DMS153 (cell line): ENCODE measurements at regions not wholly inside any gene's neighbourhood (a gene's known extent, or its start where the extent isn't known, plus 50 kb on each side); places are given as distances from the start of the nearest gene placed in this dataset.
"Not testable (repeated sequence)": the region's sequence is repeated elsewhere in the genome, so short reads cannot be mapped to it uniquely, and the experiment has no call there.

Source experiments
- DNase-seq: peaks from one replicate; lab custom pipeline; 2025; lab: John Stamatoyannopoulos, UW

DNA sequence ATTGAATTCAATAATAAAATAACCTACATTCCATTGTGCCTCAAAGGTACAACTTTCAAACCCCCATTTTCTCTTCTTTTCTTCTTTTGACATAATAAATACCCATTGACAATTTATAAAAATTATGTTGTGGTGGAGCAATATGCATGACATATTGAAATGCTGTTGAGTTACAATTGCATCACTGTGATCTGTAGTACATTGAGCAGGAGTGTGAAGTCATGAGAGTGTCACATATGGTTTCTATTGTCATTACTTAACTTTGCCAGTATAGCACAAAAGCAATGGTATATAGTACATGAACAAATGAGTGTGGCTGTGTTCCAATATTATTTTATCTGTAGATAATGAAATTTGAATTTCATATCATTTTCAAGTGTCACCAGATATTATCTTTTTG lies 441.3 kb downstream of the GJA1 start:
- DNase-seq: no peak

DNA sequence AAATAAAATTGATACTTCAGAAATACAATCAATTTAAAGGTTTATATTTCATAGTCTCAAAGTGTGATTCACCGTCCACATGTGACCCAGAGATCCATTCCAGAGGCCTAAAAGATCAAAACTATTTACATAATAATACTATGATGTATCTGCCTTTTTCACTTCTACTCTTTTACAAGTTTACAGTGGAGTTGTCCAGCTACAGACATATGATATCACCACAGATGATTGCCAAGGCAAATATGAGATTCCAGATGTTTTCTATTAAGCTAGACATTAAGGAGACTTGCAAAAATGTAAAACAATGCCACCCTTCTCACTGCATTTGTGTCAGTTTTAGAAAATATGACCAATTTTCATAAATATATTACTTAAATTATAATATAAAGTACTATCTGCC lies 443.7 kb downstream of the GJA1 start:
- no peak for DNase-seq

DNA sequence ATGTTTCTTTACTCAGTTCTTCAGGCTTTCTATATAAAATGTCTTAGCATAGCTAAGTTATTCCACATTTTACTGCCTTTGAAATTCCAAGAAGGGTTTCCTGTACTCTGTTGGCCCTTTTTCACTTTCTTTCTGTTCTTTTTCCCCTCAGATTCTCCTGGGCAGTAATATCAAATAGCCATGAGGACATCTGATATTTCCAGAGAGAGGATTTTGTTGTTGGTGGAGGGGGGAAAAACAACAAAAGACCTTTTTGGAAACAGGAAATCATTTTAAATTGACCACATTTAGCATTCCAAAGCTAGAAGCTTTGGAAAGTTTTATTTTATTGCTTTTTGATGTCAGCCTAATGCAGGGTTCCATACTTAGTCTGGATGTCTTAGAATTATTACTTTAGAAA lies 445.4 kb downstream of the GJA1 start:
- no peak for DNase-seq

DNA sequence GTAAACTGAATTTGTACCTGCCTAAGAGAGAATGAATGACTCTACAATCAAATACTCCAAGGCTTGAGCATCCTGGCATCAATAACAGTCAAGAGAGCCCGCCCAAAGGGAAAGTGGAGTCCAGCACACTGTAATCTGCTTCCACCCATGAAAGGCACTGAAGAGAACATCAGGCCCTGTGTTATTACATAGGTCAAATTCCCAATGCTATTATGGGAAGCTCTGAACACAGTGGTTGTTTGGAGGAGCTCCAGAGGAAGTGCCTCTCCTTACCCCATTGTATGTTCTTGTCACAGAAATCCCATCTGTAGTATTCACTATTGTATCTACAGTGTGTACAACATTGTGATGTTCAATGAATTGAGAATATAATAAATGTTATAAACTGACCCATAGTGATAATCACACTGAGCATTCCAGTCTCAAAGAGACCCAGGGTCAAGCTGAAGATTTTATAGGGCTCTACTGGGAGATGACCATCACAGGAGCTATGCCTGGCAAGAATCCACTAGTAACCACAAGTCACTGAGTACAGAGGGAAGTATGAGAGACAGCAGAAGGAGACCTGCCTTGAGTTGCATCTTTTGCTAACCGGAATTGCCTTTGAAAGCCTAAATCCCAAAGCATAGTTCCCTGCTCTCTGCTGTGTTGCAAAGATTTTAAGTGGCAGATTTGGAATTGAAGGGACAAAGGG lies 446.7 kb downstream of the GJA1 start:
- DNase-seq: no peak

DNA sequence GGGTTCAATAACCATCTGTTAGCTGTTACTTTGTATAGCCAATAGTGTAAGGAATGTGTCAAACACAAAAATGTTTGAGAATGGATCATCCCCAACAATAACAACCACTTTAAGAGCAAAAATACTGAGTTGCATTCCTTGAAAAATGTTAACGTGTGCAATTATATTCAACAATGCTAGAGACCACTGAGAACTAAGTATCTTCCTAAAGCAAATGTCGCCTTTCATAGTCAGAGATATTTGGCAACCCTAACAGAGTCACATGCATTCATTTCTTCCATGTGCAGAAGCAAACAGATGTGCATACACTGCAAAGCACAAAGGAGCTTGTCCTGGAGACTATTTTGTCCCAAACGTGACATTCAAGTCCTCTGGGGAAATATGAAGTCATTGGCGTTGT lies 448.6 kb downstream of the GJA1 start:
- no peak for DNase-seq

DNA sequence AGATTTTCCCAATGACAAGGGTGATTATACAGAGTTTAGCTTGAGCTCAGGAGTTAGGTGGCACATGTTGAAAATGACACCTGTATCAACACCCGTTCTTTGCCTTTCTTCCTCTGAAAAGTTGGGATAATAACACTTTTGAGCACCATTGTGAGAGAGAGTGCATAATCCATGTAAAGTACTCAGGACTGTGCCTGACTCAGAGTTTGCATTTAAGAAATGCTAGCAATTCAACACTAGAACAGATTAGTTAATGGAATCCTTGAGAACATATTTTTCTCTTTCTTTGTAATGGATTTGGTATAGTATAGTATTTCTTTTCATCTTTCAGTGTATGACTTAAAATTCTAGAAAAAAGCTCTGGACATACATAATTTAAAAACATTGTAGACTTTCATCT lies 449.2 kb downstream of the GJA1 start:
- DNase-seq: no peak

DNA sequence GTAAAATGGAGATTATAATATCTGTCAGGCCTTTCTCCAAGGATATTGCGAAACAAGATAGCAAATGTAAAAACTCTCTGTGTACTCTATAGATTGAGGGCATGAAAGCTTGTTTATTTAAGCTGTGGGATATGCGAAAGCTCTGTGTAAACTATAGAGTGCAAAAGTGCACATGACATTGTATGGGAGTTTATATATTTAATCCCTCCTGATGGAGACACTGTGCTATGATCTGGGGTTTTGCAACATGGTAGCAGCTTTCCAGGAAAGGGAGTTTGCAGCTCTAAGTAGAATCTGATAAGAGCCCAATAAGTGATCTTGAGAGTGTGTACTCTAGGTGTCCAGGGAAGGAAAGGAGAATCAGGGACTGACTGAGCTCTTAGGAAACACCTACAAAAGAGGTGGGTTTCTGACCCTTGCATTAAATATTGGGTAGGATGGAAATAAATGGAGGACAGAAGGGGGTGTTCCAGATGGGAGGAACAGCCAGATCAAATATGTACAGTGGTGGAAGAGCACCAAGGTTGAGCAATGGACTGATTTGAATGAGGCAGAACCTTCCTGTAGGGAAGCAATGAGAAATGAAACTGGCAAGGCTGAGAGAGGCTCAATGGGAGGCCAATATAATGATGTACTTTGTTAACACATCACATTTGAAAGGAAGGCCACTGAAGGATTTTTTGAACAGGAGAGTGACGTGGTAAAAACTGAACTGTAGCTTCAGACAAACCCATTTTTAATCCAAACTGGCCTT lies 450.1 kb downstream of the GJA1 start:
- DNase-seq: no peak

DNA sequence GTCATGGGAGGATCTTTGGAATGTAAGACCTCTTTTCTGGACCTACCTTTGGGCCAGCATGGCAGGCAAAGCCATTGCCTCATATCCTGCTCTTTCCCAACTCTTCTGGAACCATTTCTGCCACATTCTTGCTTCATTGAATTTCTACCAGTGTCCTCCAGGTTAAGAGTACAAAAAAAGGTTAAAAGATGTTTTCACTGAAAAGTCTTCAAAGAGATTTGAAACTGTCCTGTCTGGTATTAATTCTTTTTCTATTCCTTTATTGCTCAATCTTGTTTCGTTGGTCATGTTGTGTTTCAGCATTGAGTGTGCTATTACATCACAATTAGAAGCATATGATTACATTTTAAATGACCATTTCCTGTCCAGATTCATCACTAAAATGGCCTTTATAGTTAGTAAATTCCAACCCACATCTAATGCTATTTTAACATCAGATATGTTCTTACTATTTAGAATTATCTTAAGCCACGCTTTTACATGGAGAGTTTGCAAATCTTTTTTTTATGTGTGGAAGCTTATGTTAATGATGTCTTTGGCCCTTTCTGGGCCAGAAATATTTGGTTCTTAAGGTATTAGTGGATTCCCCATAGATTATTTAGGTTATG lies 450.9 kb downstream of the GJA1 start:
- no peak for DNase-seq

DNA sequence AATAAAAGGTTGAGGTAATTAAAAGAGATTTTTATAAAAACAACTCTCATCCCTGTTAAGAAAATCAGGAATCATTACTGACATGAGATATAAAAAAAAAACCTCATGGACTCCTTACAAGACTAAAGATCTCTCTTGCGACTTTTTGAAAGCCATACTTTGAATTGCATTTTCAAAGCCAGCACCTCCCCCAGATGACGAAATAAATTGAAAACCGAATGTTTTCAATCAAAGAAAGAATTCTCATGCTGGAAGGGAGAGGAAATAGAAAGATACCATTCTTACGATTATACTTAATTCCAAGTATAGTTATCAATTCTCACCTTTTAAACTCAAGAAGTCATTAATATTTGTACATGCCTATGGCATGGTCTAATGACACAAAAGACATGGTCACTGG lies 452.3 kb downstream of the GJA1 start:
- DNase-seq: no peak

DNA sequence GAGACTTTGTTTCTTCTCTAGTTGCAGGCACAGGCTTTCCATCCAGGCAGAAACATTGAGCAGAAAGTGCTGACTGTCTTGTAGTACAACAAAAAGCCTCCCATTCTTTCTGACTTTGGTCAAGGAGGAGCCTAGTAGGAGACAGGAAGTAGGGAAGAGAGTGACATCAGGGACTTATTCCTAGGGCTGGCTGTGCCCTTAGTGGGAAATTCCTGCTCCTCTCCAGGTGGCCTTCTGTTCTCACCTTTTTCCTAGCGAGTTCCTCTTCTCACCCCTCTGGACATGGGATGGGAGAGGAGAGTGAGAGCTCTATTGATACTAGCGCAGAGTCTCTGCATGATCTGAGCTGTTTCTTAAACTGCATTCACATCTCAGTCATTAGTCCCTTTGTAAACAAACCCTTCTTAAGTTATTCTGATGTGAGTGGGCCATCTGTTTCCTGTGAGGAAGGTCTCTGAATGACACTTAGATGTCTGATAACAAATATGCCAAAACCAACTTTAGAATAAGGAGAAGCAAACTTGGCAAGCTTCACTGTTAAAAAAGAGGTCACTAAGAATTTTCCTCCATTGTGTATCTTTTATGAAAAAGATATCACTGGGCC lies 455.0 kb downstream of the GJA1 start:
- no peak for DNase-seq

DNA sequence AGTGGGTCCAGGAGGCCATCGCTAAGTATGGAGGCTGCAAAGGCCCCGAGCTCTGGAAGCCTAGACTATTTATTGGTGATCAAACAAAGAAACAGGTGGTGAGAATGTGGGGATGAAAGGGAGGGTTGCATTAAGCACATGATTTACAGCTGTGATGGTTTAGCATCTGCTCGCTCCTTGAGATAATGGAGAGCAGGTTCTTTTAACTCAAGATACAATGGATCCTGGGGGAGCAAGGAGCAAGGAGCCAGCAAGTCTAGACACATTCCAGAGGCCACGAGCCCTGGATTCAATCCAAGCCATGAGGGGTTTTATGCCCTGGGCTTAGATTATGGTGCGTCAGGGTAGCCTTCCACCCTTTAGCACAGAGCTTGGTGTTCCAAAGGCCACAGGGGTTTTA lies 460.3 kb downstream of the GJA1 start:
- not testable (repeated sequence) for DNase-seq

DNA sequence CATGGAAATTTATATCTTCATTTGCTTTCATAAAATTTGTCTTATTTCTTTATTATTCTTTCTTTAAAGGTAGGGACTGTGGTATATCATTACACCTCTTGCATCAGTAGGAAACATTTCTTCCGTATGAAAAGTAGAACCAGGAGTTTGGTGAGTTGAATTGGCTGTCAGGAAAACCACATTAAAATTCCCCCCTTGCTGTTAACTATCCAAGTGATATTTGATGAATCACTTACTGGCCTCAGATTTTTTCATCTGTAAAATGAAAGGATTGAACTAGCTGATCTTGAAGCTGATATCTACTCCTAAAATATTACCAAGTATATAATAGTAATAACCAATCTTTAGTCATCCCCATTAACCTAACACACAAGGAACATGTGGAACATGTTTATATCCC lies 460.9 kb downstream of the GJA1 start:
- no peak for DNase-seq

DNA sequence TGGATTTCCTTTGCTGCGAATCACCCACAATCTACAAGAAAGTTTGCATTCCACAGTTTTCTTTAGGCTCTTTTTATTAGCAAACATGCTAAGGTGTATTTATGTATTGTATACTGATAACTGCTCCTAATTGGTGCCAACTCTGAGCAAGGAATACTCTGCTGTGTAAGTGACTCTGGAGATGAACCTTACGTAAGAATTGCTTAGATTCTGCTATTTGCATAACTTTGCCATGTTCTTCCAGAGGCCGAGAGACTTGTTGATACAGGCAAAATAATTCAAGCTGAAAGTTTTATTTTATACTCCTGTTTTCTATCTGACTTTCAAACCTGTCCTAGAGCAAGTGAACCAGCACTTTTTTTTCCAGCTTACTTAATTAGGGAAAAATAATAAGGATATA lies 461.3 kb downstream of the GJA1 start:
- DNase-seq: no peak

DNA sequence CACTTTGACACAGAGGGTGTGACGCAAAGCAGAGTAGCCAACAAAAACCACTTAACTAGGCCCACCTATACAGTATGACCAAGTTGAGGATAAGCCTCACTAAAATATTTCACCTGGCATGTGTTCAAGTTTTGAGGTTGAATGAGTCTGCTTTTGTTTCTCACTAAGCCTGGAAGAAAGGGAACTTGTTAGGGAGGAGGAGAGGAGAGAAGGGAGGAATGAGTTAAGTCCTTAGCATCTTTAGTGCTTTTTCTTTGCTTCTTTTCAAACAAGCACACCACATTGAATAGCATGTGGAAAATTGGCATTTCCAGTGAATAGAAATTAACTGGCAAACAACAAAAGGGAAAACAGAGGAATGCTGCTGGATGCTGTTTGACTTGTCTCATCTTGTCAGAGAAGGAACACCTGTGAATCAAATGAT lies 461.9 kb downstream of the GJA1 start:
- DNase-seq: no peak

DNA sequence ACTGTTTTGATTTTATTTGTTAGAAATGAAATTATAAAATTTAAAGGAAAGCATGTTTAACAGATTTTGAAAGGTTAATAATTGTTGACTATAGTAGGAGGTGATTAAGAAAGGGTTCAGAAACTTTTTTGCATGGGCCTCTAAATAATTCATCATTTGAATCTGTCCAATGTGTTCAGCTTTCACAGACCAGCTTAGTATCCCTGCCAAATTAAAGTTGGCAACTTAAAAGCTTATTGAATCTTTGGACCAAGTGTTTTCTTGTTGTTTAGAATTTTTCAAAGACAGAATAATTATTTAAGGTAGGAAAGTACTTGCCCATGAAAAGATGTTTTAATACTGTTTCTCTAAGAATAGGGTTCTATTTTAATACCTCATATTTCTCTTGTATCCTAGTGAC lies 466.0 kb downstream of the GJA1 start:
- no peak for DNase-seq

DNA sequence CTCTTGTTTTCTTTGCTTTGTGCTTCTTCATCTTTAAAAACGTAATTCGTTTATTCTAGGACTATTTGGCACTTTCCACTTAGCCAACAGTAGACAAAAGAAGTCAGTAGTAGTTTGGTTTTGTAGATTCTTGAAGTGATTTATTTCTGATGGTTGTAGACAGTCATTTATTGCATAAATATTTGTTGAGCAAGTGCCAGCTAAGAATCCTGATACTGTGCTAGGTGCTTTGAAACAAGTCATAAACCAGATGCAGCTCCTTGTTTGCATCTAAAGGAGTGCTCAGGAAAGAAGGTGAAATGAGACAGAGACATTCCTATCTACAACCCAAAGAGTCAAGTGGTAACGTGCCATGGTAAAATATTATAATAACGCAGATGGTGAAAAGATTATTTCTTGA lies 469.1 kb downstream of the GJA1 start:
- no peak for DNase-seq

DNA sequence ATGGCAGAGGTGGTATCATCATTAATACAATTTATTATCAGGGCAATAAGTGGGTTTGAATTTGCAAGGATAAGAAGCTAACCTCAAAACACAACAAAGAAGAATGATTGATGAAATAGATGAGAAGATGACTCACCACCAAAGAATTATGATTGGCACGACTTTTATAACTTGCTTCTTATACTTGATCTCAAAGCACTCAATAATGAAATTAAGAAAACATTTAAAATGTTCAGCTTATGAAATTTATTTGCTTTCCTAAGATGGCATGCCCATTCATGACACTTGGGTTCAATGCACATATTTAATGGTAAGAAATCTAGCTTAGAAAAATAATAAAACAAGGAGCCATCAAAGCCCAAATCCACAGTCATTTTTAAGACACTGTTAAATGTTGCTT lies 477.5 kb downstream of the GJA1 start:
- no peak for DNase-seq

DNA sequence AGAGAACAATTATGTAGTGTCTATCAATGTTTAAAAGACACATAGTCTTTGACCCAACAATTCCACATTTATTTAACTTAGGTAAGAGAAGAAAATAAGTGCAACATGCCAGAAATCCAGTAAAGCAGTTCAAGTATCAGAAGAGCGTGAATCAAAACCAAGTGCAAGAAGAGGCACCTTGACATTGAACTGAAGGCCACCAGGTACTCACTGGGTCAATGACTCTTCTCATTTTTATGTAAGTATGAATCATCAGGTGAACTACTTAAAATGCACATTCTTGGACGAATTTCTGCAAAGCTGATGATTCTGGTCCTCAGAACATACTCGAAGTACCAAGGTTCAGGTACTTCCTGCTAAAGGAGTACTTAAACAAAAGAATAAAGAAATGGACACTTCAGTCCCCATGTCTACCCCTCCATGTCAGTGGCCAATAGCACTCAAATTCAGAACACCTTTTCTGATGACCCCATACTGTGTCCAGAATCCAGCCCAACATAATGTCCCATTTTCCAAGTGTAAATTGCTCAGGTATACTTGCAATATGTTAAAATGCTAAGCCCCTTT lies 481.9 kb downstream of the GJA1 start:
- no peak for DNase-seq

DNA sequence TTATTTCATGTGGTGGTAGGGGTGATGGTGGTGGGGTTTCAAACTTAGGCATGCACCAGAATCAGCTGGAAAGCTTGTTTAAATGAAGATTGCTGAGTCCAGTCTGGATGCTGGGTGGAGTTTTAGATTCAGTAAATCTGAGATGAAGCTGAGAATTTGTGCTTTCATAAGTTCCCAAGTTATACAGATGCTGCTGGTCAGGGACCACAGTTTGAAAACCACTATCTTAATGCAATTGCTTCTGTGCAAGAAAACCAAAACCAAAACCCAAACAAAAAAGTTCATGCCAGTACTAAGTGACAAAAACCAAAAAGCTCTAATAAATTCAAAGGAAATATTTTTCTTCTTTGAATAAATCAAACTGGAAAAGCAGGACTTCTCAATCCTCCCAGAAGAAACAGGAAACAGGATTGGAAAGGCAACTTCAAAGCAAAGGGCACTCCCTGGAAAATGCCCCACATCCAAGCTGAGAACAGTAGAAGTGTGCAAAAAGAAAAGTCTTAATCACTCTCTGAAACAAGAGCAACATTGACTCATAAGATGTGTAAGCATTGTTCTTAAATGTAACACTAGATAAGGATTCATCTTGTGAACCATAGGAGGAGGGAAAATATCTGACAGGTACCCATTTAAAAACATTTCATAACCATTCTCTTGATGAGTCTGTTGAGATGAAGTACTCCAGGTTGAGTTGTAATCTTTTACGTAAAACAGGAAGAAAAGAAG lies 481.5 kb upstream of the HSF2 start:
- no peak for DNase-seq

DNA sequence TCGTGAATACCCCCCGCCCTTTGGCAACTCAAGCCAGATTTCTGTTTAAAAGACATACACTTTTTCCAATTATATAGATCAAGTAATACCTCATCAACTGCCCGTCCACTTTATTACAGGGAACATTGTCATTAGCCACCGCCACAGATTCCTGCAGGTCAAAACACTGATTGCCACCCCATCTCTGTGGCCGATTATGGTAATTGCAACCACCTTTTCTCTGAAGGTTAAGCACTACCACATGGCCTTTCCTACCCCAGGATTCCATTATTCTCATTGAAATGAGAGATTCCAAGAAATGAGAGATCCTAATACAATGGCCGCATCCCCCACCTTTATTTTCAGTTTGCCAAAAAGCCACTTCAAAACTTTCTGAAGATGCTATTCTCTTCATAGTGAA lies 478.8 kb upstream of the HSF2 start:
- DNase-seq: no peak

DNA sequence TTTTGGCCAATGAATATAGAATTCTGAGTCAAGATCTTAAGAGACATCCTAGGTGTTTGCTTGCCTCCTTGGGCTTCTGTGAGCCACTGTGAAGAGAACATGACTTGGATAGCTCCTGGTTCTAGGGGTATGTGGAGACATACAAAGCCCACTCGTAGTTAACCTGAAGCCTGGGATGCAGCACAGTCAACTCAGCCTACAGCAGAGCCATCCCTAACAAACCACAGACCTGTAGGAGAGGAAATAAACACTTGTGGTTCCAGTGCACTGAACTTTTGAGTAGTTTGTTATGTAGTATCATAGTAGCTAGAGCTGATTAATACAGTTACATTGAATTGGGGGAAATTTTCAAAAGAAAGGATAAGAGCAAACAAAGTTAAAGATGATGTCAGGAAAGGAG lies 474.4 kb upstream of the HSF2 start:
- no peak for DNase-seq
